ENCODE measurements at regions not wholly inside any gene's neighbourhood (a gene's known extent, or its start where the extent isn't known, plus 50 kb on each side); places are given as distances from the start of the nearest gene placed in this dataset.

DNA sequence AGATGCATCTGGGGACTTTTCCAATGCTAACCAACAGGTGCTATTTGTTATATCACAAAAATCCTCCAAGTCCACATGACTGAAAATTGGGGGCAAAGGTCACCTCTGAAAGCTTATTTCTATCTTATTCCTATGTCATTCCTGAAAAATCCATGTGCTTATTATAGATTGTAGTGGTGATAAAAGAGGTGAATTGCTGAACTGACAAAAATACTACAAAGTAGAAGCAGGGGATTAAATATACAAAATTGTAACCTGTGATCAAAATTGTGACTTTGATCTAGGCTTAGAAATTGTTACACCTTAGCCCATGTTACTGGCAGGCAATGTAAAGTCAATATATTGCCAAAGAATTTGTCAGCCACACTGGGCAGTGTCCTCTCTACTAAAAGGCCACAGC is 62.3 kb downstream of the IER5 start:
- TF ChIP-seq, protein P1, sequence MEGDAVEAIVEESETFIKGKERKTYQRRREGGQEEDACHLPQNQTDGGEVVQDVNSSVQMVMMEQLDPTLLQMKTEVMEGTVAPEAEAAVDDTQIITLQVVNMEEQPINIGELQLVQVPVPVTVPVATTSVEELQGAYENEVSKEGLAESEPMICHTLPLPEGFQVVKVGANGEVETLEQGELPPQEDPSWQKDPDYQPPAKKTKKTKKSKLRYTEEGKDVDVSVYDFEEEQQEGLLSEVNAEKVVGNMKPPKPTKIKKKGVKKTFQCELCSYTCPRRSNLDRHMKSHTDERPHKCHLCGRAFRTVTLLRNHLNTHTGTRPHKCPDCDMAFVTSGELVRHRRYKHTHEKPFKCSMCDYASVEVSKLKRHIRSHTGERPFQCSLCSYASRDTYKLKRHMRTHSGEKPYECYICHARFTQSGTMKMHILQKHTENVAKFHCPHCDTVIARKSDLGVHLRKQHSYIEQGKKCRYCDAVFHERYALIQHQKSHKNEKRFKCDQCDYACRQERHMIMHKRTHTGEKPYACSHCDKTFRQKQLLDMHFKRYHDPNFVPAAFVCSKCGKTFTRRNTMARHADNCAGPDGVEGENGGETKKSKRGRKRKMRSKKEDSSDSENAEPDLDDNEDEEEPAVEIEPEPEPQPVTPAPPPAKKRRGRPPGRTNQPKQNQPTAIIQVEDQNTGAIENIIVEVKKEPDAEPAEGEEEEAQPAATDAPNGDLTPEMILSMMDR (IDR thresholded peaks at IDR 0.05; ENCODE audit: low read depth, low read length), result no peak
- no peak overlapping the region for H3K4me3 ChIP-seq (ENCODE audit: low read depth, low read length)

DNA sequence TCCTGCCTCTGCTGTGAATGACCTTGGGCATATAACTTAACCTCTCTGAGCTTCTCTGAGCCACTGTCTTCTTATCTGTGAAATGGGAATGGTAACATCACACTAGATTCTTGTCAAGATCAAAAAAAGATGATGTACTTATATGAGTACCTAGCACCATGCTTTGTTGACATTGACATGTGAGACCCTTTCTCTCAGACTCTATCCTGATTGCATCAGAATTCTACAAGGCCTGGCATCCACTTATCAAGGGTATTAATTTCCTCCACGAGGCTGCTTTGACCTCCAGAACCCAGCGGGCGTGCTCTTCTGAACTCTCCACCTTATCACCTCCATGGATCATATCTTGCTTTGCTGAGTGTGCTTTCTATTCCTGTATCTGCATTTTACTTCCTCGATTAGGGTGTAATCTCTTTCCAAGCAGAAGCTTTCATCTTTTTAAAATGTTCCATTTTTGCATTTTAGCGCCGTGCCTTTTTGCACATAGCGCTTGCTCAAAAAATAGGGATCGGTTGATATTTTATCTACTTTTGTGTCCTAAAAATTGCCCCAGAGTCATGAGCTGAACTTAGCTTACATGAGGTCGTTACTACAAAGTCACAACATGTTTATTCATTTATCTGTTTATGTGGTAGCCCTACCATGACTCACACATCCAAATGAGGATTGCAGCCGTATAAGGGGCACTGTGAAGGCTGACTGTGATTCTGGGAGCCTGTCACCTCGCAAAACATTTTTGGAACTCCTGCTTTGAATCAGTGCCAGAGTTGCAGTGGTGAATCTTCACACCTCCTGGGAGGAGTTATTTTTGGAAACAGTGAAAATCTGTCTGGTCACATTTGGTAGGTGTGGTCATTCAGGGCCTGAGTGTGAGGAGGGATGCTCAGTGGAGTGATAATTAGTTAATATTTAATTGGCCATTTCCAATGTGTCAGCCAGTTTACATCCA is 63.2 kb downstream of the IER5 start:
- TF ChIP-seq, protein P1 (IDR thresholded peaks at IDR 0.05; ENCODE audit: low read depth, low read length), result no peak
- no peak overlapping the region for H3K4me3 ChIP-seq (ENCODE audit: low read depth, low read length)

GRCh38 chr1:181152892-181153633 is 64.6 kb downstream of the IER5 start:
- TF ChIP-seq, protein P1 (IDR thresholded peaks at IDR 0.05; ENCODE audit: low read depth, low read length), result 0 out of 2 replicates have a peak, but pooled peaks have one; percentile 11
- H3K4me3 ChIP-seq (ENCODE audit: low read depth, low read length), result no peak overlapping the region

DNA sequence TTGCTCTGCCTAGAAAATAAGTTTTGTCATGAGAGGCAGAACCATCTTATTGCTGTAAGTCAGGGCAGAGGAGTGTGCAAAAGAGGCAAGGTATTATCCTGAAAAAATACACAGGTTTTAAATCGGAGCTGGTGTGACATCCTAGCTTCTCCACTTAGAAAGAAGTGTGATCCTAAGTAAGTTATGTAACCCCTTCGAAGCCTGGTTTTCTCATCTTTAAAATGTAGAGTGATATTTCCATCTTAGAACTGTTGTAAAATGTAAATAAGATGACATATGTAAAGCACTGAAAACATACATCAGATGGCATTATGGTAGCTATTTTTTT is 65.1 kb downstream of the IER5 start:
- H3K4me3 ChIP-seq (ENCODE audit: low read depth, low read length), result no peak overlapping the region
- TF ChIP-seq, protein P1 (IDR thresholded peaks at IDR 0.05; ENCODE audit: low read depth, low read length), result no peak

- TF ChIP-seq, protein P1 (IDR thresholded peaks at IDR 0.05; ENCODE audit: low read depth, low read length), result no peak
- no peak overlapping the region for H3K4me3 ChIP-seq (ENCODE audit: low read depth, low read length)
Observed at GRCh38 chr1:181155339-181155738, 66.8 kb downstream of the IER5 start.

DNA sequence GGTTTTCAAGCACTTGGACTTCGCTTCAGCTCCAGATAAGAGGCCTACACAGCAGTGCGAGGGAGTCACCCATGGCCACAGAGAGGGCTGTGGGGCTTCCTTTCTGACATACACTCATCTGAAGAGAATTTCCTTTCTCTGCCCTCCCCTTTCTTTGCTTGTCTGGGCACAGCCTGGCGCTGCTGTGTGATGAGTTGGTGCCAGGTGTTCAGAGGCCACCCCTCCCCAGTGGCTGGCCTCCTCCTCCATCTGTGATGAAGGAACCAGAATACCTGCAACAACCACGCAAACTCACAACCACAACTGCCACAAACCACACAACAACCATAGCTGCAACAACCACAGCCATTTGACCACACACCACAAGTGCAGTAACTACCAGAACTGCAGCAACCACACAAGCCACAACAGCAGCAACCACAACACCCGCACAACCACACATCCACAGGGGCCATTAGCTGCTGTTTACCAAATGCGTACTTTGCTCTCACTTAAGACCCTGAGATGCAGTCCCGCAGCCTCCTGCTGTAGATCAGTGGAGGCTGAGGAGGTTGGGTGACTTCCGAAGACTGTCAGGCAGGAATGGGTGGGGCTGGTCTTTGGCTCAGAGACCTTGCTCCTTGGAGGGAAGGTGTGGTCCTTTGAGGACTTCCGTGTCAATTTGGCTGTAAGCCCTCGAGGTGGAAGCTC is 71.1 kb downstream of the IER5 start:
- TF ChIP-seq, protein P1 (IDR thresholded peaks at IDR 0.05; ENCODE audit: low read depth, low read length), result no peak

More for the DNA sequence above, 71.1 kb downstream of the IER5 start:
- no peak overlapping the region for H3K4me3 ChIP-seq (ENCODE audit: low read depth, low read length)
